ENCODE measurements at regions not wholly inside any gene's neighbourhood (a gene's known extent, or its start where the extent isn't known, plus 50 kb on each side); places are given as distances from the start of the nearest gene placed in this dataset.

DNA sequence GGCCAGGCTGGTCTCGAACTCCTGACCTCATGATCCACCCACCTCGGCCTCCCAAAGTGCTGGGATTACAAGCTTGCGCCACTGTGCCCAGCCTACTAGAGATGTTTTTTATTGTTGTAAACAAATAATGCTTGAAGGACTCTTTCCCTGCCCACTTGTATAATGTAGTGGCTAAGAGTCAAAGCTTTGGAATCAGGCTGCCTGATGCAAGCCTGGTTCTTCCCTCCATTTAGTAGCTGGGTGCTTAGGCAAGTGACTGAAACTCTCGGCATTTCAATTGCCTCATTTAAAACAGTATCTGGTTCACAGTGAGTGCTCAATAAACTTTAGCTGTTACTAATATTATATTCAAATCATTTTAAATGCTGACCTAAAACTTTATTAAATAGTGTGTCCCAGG is 144.2 kb upstream of the FOXN2 start:
- POLR2A ChIA-PET: no interaction called here
- Histone ChIP-seq H3K36me3 (ENCODE audit: control insufficient read depth in 1 of 2, insufficient read depth in 2 of 2, low read length in 2 of 2) (no peaks in the 10 kb centered on the region), H2AFZ (ENCODE audit: low read depth, low read length, poor library complexity, severe bottlenecking) (no peak overlapping the region), H4K20me1 (ENCODE audit: insufficient read depth) (no peaks in the 10 kb centered on the region), H3K9ac (ENCODE audit: low read length) (no peak overlapping the region), H3K9me3 (ENCODE audit: control insufficient read depth in 1 of 2, insufficient read depth in 1 of 2, low read depth in 1 of 2, low read length in 2 of 2) (no peaks in the 10 kb centered on the region), H3K4me1 (ENCODE audit: control insufficient read depth in 1 of 2, insufficient read depth in 2 of 2, low read length in 2 of 2) (no peaks in the 10 kb centered on the region), H3K27me3 (ENCODE audit: insufficient read depth, low read length) (no peaks in the 10 kb centered on the region), H3K4me2 (ENCODE audit: low read length) (no peak overlapping the region), H3K9me2 (ENCODE audit: insufficient read depth) (no peaks in the 10 kb centered on the region), H3K27ac (ENCODE audit: low read depth, low read length) (no peak overlapping the region), H3K4me3 (replicated peaks in 1 of 2; ENCODE audit: low read depth in 1 of 2, low read length in 2 of 2) (no peak overlapping the region), H3K79me2 (ENCODE audit: insufficient read depth, low read length) (no peaks in the 10 kb centered on the region)
- DNase-seq (ENCODE audit: low read depth, low spot score): no peak
- RAD21 ChIA-PET (ENCODE audit: low non-redundant PET in 1 of 2, low total read pairs in 2 of 2, uncharacterized antibody in 2 of 2, unreplicated experiment in 2 of 2): no interaction called here
- intact Hi-C loops (cut with micrococcal nuclease): no loop called here
- CTCF ChIA-PET: interaction anchor here (0.6 kb wide), 1 partner anchor 302 kb away, joined by 3 read pairs; no protein-coding TSS in a partner anchor
- BruUV-seq (replicated peaks): no TSS peak
- ATAC-seq: no peak
- TF ChIP-seq, protein P1, sequence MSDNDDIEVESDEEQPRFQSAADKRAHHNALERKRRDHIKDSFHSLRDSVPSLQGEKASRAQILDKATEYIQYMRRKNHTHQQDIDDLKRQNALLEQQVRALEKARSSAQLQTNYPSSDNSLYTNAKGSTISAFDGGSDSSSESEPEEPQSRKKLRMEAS (IDR thresholded peaks at IDR 0.05): no peak
- TF ChIP-seq EZH2 (IDR thresholded peaks at IDR 0.05) (no peak), JUND (IDR thresholded peaks at IDR 0.05) (no peak), ZNF274 (IDR thresholded peaks at IDR 0.05; ENCODE audit: low read depth, low read length) (no peak)

DNA sequence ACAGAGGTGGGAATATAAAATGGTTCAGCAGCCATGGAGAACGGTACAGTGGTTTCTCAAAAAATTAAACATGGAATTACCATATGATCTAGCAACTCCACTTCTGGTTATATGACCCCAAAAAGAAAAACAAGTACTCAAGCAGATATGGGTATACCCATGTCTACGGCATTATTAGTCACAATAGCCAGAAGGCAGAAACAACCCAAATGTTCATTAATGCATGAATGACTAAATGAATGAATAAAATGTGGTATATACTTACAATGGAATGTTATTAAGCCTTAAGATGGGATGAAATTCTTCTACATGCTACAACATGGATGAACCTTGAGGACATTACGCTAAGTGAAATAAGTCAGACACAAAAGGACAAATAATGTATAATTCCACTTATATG is 141.3 kb upstream of the FOXN2 start:
- no peak overlapping the region for H2AFZ ChIP-seq (ENCODE audit: low read depth, low read length, poor library complexity, severe bottlenecking)
- H3K9me3 ChIP-seq (ENCODE audit: control insufficient read depth in 1 of 2, insufficient read depth in 1 of 2, low read depth in 1 of 2, low read length in 2 of 2): no peaks in the 10 kb centered on the region
- H3K9ac ChIP-seq (ENCODE audit: low read length): no peak overlapping the region
- no TSS peak for BruUV-seq (replicated peaks)
- H3K4me2 ChIP-seq (ENCODE audit: low read length): no peak overlapping the region
- intact Hi-C loops (cut with micrococcal nuclease): no loop called here
- no peaks in the 10 kb centered on the region for H3K9me2 ChIP-seq (ENCODE audit: insufficient read depth)
- H4K20me1 ChIP-seq (ENCODE audit: insufficient read depth): no peaks in the 10 kb centered on the region
- DNase-seq (ENCODE audit: low read depth, low spot score): no peak
- TF ChIP-seq EGR1 (IDR thresholded peaks at IDR 0.05; ENCODE audit: low read depth): no peak
- TF ChIP-seq RAD21 (IDR thresholded peaks at IDR 0.05; ENCODE audit: low read depth): no peak
- no peak for TF ChIP-seq TCF7L2 (IDR thresholded peaks at IDR 0.05; ENCODE audit: borderline replicate concordance, extremely low read depth, insufficient read depth, insufficient read length)
- TF ChIP-seq SP1 (IDR thresholded peaks at IDR 0.05; ENCODE audit: low read depth): no peak
- no peak for TF ChIP-seq POLR2AphosphoS5 (IDR thresholded peaks at IDR 0.05; ENCODE audit: low read depth, low read length)
- no peak for TF ChIP-seq POLR2A (IDR thresholded peaks at IDR 0.05; ENCODE audit: borderline replicate concordance, extremely low read depth, insufficient read depth, insufficient read length)
- TF ChIP-seq FOSL1 (IDR thresholded peaks at IDR 0.05; ENCODE audit: low read depth): no peak
- TF ChIP-seq, protein P1 (IDR thresholded peaks at IDR 0.05): no peak
- no peak for TF ChIP-seq EZH2phosphoT487 (IDR thresholded peaks at IDR 0.05; ENCODE audit: borderline replicate concordance)
- no peak for TF ChIP-seq ZNF274 (IDR thresholded peaks at IDR 0.05; ENCODE audit: low read depth, low read length)
- TF ChIP-seq, protein P2, sequence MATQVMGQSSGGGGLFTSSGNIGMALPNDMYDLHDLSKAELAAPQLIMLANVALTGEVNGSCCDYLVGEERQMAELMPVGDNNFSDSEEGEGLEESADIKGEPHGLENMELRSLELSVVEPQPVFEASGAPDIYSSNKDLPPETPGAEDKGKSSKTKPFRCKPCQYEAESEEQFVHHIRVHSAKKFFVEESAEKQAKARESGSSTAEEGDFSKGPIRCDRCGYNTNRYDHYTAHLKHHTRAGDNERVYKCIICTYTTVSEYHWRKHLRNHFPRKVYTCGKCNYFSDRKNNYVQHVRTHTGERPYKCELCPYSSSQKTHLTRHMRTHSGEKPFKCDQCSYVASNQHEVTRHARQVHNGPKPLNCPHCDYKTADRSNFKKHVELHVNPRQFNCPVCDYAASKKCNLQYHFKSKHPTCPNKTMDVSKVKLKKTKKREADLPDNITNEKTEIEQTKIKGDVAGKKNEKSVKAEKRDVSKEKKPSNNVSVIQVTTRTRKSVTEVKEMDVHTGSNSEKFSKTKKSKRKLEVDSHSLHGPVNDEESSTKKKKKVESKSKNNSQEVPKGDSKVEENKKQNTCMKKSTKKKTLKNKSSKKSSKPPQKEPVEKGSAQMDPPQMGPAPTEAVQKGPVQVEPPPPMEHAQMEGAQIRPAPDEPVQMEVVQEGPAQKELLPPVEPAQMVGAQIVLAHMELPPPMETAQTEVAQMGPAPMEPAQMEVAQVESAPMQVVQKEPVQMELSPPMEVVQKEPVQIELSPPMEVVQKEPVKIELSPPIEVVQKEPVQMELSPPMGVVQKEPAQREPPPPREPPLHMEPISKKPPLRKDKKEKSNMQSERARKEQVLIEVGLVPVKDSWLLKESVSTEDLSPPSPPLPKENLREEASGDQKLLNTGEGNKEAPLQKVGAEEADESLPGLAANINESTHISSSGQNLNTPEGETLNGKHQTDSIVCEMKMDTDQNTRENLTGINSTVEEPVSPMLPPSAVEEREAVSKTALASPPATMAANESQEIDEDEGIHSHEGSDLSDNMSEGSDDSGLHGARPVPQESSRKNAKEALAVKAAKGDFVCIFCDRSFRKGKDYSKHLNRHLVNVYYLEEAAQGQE (IDR thresholded peaks at IDR 0.05; ENCODE audit: low read depth): no peak
- no peak for TF ChIP-seq ZFX (IDR thresholded peaks at IDR 0.05)
- no peak for TF ChIP-seq ELF1 (IDR thresholded peaks at IDR 0.05; ENCODE audit: borderline replicate concordance, low read depth)
- no peak for TF ChIP-seq SIN3A (IDR thresholded peaks at IDR 0.05; ENCODE audit: low read depth)
- TF ChIP-seq CEBPB (IDR thresholded peaks at IDR 0.05; ENCODE audit: low read depth): no peak
- no peaks in the 10 kb centered on the region for H3K27me3 ChIP-seq (ENCODE audit: insufficient read depth, low read length)
- ATAC-seq: no peak
- no peaks in the 10 kb centered on the region for H3K4me1 ChIP-seq (ENCODE audit: control insufficient read depth in 1 of 2, insufficient read depth in 2 of 2, low read length in 2 of 2)
- ChIA-PET RAD21 (ENCODE audit: low non-redundant PET in 1 of 2, low total read pairs in 2 of 2, uncharacterized antibody in 2 of 2, unreplicated experiment in 2 of 2) (no interaction called here), CTCF (no interaction called here), POLR2A (no interaction called here)
- H3K4me3 ChIP-seq (replicated peaks in 1 of 2; ENCODE audit: low read depth in 1 of 2, low read length in 2 of 2): no peak overlapping the region
- no peaks in the 10 kb centered on the region for H3K79me2 ChIP-seq (ENCODE audit: insufficient read depth, low read length)
- no peak overlapping the region for H3K27ac ChIP-seq (ENCODE audit: low read depth, low read length)
- no peaks in the 10 kb centered on the region for H3K36me3 ChIP-seq (ENCODE audit: control insufficient read depth in 1 of 2, insufficient read depth in 2 of 2, low read length in 2 of 2)
